Chondrocyte (in vitro differentiated cells): ENCODE measurements at regions not wholly inside any gene's neighbourhood (a gene's known extent, or its start where the extent isn't known, plus 50 kb on each side); places are given as distances from the start of the nearest gene placed in this dataset.

Experiments used
- DNase-seq: peaks from one replicate; pipeline ENCODE4 v3.0.0; 2021; ENCODE audit warnings: mixed read lengths, low spot score
- H3K27ac Mint-ChIP-seq: one replicate; pipeline ENCODE4 v1.8.0; 2021; ENCODE audit warnings: mild to moderate bottlenecking, moderate library complexity, mixed read lengths; ENCODE audit not compliant: unreplicated experiment
- H3K27me3 Mint-ChIP-seq: 2 replicates; pipeline ENCODE4 v1.8.0; 2021; ENCODE audit warnings: low read depth, mixed read lengths
- H3K36me3 Mint-ChIP-seq: 2 replicates; pipeline ENCODE4 v1.8.0; 2021; ENCODE audit warnings: low read depth, mixed read lengths
- H3K4me1 Mint-ChIP-seq: 2 replicates; pipeline ENCODE4 v1.8.0; 2021; ENCODE audit warnings: low read depth, mild to moderate bottlenecking, mixed read lengths
- H3K4me3 Mint-ChIP-seq: one replicate; pipeline ENCODE4 v1.8.0; 2021; ENCODE audit warnings: mild to moderate bottlenecking, moderate library complexity, mixed read lengths; ENCODE audit not compliant: unreplicated experiment
- H3K9me3 Mint-ChIP-seq: 2 replicates; pipeline ENCODE4 v1.8.0; 2021; ENCODE audit warnings: low read depth, mixed read lengths
- TF ChIP-seq, protein P1 (sequence below): fragments of 200-600 bp; sonication (generic); IDR thresholded peaks from 2 replicates; pipeline ENCODE4 v1.5.0; 2021; ENCODE audit warnings: antibody characterized with exemption, mild to moderate bottlenecking, moderate library complexity

DNA sequence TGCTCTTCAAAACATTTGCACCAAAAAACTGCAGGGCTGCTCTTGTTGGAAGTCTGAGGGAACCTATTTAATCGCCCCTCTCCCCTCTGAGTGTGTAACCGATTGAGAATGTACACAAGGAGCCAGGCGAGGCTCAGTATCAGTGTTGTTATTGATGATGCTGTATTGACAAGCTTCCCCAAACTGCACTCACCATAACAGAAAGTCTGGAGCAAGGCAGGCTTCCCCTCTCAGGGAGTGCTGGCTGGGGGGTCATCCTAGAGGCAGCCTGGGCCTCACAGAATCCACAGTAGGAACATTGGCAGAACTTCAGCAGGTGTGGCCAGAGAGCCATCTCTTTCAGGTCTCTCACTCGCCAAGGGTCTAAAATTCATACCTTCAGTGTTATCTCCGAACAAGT is 58.1 kb upstream of the TUNAR start:
- H3K9me3 Mint-ChIP-seq, result peaks cover 3% of the 10 kb centered on the region
- H3K4me3 Mint-ChIP-seq, result no peak overlapping the region
- no peak overlapping the region for H3K27ac Mint-ChIP-seq
- DNase-seq, result no peak
- TF ChIP-seq, protein P1, sequence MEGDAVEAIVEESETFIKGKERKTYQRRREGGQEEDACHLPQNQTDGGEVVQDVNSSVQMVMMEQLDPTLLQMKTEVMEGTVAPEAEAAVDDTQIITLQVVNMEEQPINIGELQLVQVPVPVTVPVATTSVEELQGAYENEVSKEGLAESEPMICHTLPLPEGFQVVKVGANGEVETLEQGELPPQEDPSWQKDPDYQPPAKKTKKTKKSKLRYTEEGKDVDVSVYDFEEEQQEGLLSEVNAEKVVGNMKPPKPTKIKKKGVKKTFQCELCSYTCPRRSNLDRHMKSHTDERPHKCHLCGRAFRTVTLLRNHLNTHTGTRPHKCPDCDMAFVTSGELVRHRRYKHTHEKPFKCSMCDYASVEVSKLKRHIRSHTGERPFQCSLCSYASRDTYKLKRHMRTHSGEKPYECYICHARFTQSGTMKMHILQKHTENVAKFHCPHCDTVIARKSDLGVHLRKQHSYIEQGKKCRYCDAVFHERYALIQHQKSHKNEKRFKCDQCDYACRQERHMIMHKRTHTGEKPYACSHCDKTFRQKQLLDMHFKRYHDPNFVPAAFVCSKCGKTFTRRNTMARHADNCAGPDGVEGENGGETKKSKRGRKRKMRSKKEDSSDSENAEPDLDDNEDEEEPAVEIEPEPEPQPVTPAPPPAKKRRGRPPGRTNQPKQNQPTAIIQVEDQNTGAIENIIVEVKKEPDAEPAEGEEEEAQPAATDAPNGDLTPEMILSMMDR, result no peak
- H3K4me1 Mint-ChIP-seq, result no peaks in the 10 kb centered on the region
- H3K27me3 Mint-ChIP-seq, result peaks cover 39% of the 10 kb centered on the region
- no peaks in the 10 kb centered on the region for H3K36me3 Mint-ChIP-seq

DNA sequence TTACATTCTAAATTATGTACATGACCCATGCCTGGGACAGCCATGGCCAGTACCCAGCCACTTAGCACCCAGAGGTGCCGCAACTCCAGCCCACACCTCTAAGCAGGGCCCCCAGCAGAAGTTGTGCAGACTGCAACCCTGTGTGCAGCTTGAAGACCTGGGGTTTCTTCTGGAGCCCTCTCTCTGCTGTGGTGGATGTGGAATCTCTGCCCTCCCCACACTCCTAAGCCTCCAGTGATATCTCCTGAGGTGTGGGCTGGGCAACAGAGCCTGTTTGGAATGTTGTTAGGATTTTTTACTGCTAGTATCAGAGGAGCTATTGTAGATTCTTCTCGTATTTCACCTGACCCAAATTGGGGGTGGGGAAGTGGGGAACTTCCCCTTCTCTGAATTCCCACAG is 59.4 kb upstream of the TUNAR start:
- Mint-ChIP-seq H3K9me3 (peaks cover 3% of the 10 kb centered on the region), H3K4me3 (no peak overlapping the region), H3K4me1 (no peaks in the 10 kb centered on the region), H3K27ac (no peak overlapping the region), H3K27me3 (peaks cover 30% of the 10 kb centered on the region), H3K36me3 (no peaks in the 10 kb centered on the region)
- no peak for DNase-seq
- TF ChIP-seq, protein P1, result no peak

DNA sequence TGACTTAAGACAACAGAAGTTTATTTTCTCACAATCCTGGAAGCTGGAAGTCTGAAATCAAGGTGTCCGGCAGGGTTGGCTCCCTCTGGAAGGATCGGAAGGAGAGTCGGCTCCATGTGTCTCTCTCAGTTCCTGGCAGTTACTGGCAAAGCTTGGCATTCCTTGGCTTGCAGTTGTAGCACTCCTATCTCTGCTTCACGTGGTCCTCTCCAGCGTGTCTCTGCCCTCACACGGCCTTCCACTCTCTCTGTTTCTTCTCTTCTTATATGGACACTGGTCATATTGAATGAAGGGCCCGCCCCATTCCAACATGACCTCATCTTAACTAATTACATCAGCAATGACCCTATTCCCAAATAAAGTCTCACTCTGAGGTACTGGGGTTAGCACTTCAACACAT is 60.1 kb upstream of the TUNAR start:
- Mint-ChIP-seq H3K27me3 (peaks cover 28% of the 10 kb centered on the region), H3K36me3 (no peaks in the 10 kb centered on the region), H3K4me3 (no peak overlapping the region), H3K9me3 (peaks cover 3% of the 10 kb centered on the region), H3K4me1 (no peaks in the 10 kb centered on the region), H3K27ac (no peak overlapping the region)
- TF ChIP-seq, protein P1, result no peak
- no peak for DNase-seq

DNA sequence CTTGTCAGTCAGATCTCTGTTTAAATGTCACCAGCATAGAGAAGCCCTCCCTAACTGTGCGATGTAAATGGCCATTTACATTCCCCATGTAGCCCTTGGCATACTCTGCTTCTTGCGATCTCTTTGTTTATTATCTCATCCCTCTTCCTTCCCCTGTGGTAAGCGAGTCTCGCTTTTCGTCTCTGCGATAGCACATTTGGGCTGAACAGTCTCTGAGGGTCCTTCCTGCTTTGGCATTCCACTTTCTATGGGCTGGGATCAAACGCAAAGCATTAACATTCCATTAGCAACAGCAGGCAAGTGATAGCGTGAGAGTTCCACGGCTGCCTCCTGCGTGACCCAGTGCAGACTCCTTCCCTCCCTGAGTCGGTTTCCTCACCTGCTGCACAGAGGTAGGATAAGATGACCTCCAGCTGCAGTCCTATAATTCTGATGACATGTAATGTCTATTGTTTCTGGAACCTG is 61.4 kb upstream of the TUNAR start:
- Mint-ChIP-seq H3K4me3 (no peak overlapping the region), H3K9me3 (peaks cover under 1% of the 10 kb centered on the region), H3K4me1 (no peaks in the 10 kb centered on the region), H3K27me3 (peaks cover 22% of the 10 kb centered on the region), H3K27ac (no peak overlapping the region), H3K36me3 (no peaks in the 10 kb centered on the region)
- TF ChIP-seq, protein P1, result no peak
- DNase-seq, result no peak

GRCh38 chr14:95814363-95815225 is 62.0 kb upstream of the TUNAR start:
- H3K9me3 Mint-ChIP-seq, result no peaks in the 10 kb centered on the region
- H3K36me3 Mint-ChIP-seq, result no peaks in the 10 kb centered on the region
- H3K4me1 Mint-ChIP-seq, result no peaks in the 10 kb centered on the region
- peaks cover 17% of the 10 kb centered on the region for H3K27me3 Mint-ChIP-seq
- TF ChIP-seq, protein P1, result no peak
- DNase-seq, result no peak
- no peak overlapping the region for H3K4me3 Mint-ChIP-seq
- H3K27ac Mint-ChIP-seq, result no peak overlapping the region
